ENCODE measurements at regions not wholly inside any gene's neighbourhood (a gene's known extent, or its start where the extent isn't known, plus 50 kb on each side); places are given as distances from the start of the nearest gene placed in this dataset.

- Mint-ChIP-seq H3K27me3 (ENCODE audit: insufficient read depth) (peaks cover 19% of the 10 kb centered on the region), H3K27ac (no peak overlapping the region), H3K9me3 (peaks cover 7% of the 10 kb centered on the region), H3K4me3 (no peak overlapping the region), H3K4me1 (ENCODE audit: low read depth) (no peaks in the 10 kb centered on the region), H3K36me3 (ENCODE audit: low read depth) (no peaks in the 10 kb centered on the region)
- intact Hi-C loops (cut with micrococcal nuclease) = no loop called here
- DNase-seq (ENCODE audit: low spot score) = no peak
Observed at GRCh38 chr16:66278604-66279262, 87.8 kb upstream of the CDH5 start.

GRCh38 chr16:66278111-66278531 lies 88.4 kb upstream of the CDH5 start:
- intact Hi-C loops (cut with micrococcal nuclease) = no loop called here
- no peak for DNase-seq (ENCODE audit: low spot score)
- Mint-ChIP-seq H3K36me3 (ENCODE audit: low read depth) (no peaks in the 10 kb centered on the region), H3K4me3 (no peak overlapping the region), H3K9me3 (peaks cover 7% of the 10 kb centered on the region), H3K27me3 (ENCODE audit: insufficient read depth) (peaks cover 19% of the 10 kb centered on the region), H3K27ac (no peak overlapping the region), H3K4me1 (ENCODE audit: low read depth) (no peaks in the 10 kb centered on the region)

- H3K4me3 Mint-ChIP-seq = no peak overlapping the region
- H3K9me3 Mint-ChIP-seq = peaks cover 7% of the 10 kb centered on the region
- intact Hi-C loops (cut with micrococcal nuclease) = no loop called here
- H3K27me3 Mint-ChIP-seq (ENCODE audit: insufficient read depth) = peaks cover 19% of the 10 kb centered on the region
- no peak overlapping the region for H3K27ac Mint-ChIP-seq
- no peak for DNase-seq (ENCODE audit: low spot score)
- no peaks in the 10 kb centered on the region for H3K36me3 Mint-ChIP-seq (ENCODE audit: low read depth)
- no peaks in the 10 kb centered on the region for H3K4me1 Mint-ChIP-seq (ENCODE audit: low read depth)
Observed at GRCh38 chr16:66277311-66278070, 89.0 kb upstream of the CDH5 start.

GRCh38 chr16:66275775-66276428 lies 90.6 kb upstream of the CDH5 start:
- H3K27ac Mint-ChIP-seq = no peak overlapping the region
- no peak for DNase-seq (ENCODE audit: low spot score)
- H3K27me3 Mint-ChIP-seq (ENCODE audit: insufficient read depth) = peaks cover 17% of the 10 kb centered on the region
- intact Hi-C loops (cut with micrococcal nuclease) = no loop called here
- H3K4me3 Mint-ChIP-seq = no peak overlapping the region
- peaks cover 7% of the 10 kb centered on the region for H3K9me3 Mint-ChIP-seq
- no peaks in the 10 kb centered on the region for H3K36me3 Mint-ChIP-seq (ENCODE audit: low read depth)
- H3K4me1 Mint-ChIP-seq (ENCODE audit: low read depth) = no peaks in the 10 kb centered on the region

- Mint-ChIP-seq H3K9me3 (no peaks in the 10 kb centered on the region), H3K36me3 (ENCODE audit: low read depth) (no peaks in the 10 kb centered on the region), H3K4me3 (no peak overlapping the region), H3K27me3 (ENCODE audit: insufficient read depth) (peaks cover 14% of the 10 kb centered on the region), H3K4me1 (ENCODE audit: low read depth) (no peaks in the 10 kb centered on the region), H3K27ac (no peak overlapping the region)
- no peak for DNase-seq (ENCODE audit: low spot score)
- intact Hi-C loops (cut with micrococcal nuclease) = loop anchor here (1.0 kb wide), 1 partner anchor 41 kb away; no protein-coding TSS in a partner anchor
Observed at GRCh38 chr16:66274335-66275110, 92.0 kb upstream of the CDH5 start.

- intact Hi-C loops (cut with micrococcal nuclease) = loop anchor here (1.0 kb wide), 1 partner anchor 42 kb away; no protein-coding TSS in a partner anchor
- Mint-ChIP-seq H3K27ac (no peak overlapping the region), H3K36me3 (ENCODE audit: low read depth) (no peaks in the 10 kb centered on the region), H3K9me3 (no peaks in the 10 kb centered on the region), H3K27me3 (ENCODE audit: insufficient read depth) (peaks cover 15% of the 10 kb centered on the region), H3K4me1 (ENCODE audit: low read depth) (no peaks in the 10 kb centered on the region), H3K4me3 (no peak overlapping the region)
- DNase-seq (ENCODE audit: low spot score) = no peak
Observed at GRCh38 chr16:66273644-66274334, 92.7 kb upstream of the CDH5 start.

- H3K27ac Mint-ChIP-seq = no peak overlapping the region
- H3K9me3 Mint-ChIP-seq = no peaks in the 10 kb centered on the region
- H3K36me3 Mint-ChIP-seq (ENCODE audit: low read depth) = no peaks in the 10 kb centered on the region
- H3K4me1 Mint-ChIP-seq (ENCODE audit: low read depth) = no peaks in the 10 kb centered on the region
- H3K27me3 Mint-ChIP-seq (ENCODE audit: insufficient read depth) = peaks cover 17% of the 10 kb centered on the region
- H3K4me3 Mint-ChIP-seq = no peak overlapping the region
- intact Hi-C loops (cut with micrococcal nuclease) = no loop called here
- no peak for DNase-seq (ENCODE audit: low spot score)
Observed at GRCh38 chr16:66273053-66273452, 93.4 kb upstream of the CDH5 start.

GRCh38 chr16:66272461-66272860 lies 94.0 kb upstream of the CDH5 start:
- H3K4me3 Mint-ChIP-seq = no peak overlapping the region
- H3K27ac Mint-ChIP-seq = no peak overlapping the region
- no peaks in the 10 kb centered on the region for H3K36me3 Mint-ChIP-seq (ENCODE audit: low read depth)
- H3K4me1 Mint-ChIP-seq (ENCODE audit: low read depth) = no peaks in the 10 kb centered on the region
- intact Hi-C loops (cut with micrococcal nuclease) = no loop called here
- no peaks in the 10 kb centered on the region for H3K9me3 Mint-ChIP-seq
- DNase-seq (ENCODE audit: low spot score) = no peak
- peaks cover 23% of the 10 kb centered on the region for H3K27me3 Mint-ChIP-seq (ENCODE audit: insufficient read depth)

- H3K27ac Mint-ChIP-seq = no peak overlapping the region
- peaks cover 28% of the 10 kb centered on the region for H3K27me3 Mint-ChIP-seq (ENCODE audit: insufficient read depth)
- H3K4me1 Mint-ChIP-seq (ENCODE audit: low read depth) = no peaks in the 10 kb centered on the region
- no peak overlapping the region for H3K4me3 Mint-ChIP-seq
- no peaks in the 10 kb centered on the region for H3K36me3 Mint-ChIP-seq (ENCODE audit: low read depth)
- DNase-seq (ENCODE audit: low spot score) = no peak
- no peaks in the 10 kb centered on the region for H3K9me3 Mint-ChIP-seq
- intact Hi-C loops (cut with micrococcal nuclease) = no loop called here
Observed at GRCh38 chr16:66271074-66272060, 95.1 kb upstream of the CDH5 start.

GRCh38 chr16:66270333-66270927 lies 96.1 kb upstream of the CDH5 start:
- DNase-seq (ENCODE audit: low spot score) = peak; percentile 37
- H3K9me3 Mint-ChIP-seq = no peaks in the 10 kb centered on the region
- H3K27me3 Mint-ChIP-seq (ENCODE audit: insufficient read depth) = peaks cover 35% of the 10 kb centered on the region
- intact Hi-C loops (cut with micrococcal nuclease) = no loop called here
- no peak overlapping the region for H3K27ac Mint-ChIP-seq
- H3K4me1 Mint-ChIP-seq (ENCODE audit: low read depth) = no peaks in the 10 kb centered on the region
- H3K36me3 Mint-ChIP-seq (ENCODE audit: low read depth) = no peaks in the 10 kb centered on the region
- H3K4me3 Mint-ChIP-seq = no peak overlapping the region

- no peaks in the 10 kb centered on the region for H3K9me3 Mint-ChIP-seq
- no peak overlapping the region for H3K27ac Mint-ChIP-seq
- H3K4me1 Mint-ChIP-seq (ENCODE audit: low read depth) = no peaks in the 10 kb centered on the region
- H3K4me3 Mint-ChIP-seq = no peak overlapping the region
- no peaks in the 10 kb centered on the region for H3K36me3 Mint-ChIP-seq (ENCODE audit: low read depth)
- H3K27me3 Mint-ChIP-seq (ENCODE audit: insufficient read depth) = peaks cover 35% of the 10 kb centered on the region
- intact Hi-C loops (cut with micrococcal nuclease) = no loop called here
- no peak for DNase-seq (ENCODE audit: low spot score)
Observed at GRCh38 chr16:66269617-66270332, 96.7 kb upstream of the CDH5 start.
